H9 (cell line): ENCODE measurements at regions not wholly inside any gene's neighbourhood (a gene's known extent, or its start where the extent isn't known, plus 50 kb on each side); places are given as distances from the start of the nearest gene placed in this dataset.

Experiments
- DNase-seq: peaks from one replicate; pipeline ENCODE4 v3.0.0-alpha.2; 2017
- H2AFZ ChIP-seq: one replicate; pipeline ENCODE4 v1.6.1; 2013; ENCODE audit warnings: mild to moderate bottlenecking, low read length, control low read depth, moderate library complexity
- H2AK5ac ChIP-seq: 2 replicates; pipeline ENCODE4 v1.6.1; 2013; ENCODE audit warnings: low read length, control low read depth, mixed read lengths; ENCODE audit not compliant: insufficient read length
- H2BK120ac ChIP-seq: one replicate; pipeline ENCODE4 v1.6.1; 2013; ENCODE audit warnings: low read depth, mild to moderate bottlenecking, low read length, control low read depth, inconsistent platforms; ENCODE audit not compliant: poor library complexity, severe bottlenecking
- H2BK12ac ChIP-seq: 2 replicates; pipeline ENCODE4 v1.6.1; 2013; ENCODE audit warnings: low read length, control low read depth, mixed read lengths, low read depth; ENCODE audit not compliant: insufficient read length
- H2BK15ac ChIP-seq: 2 replicates; pipeline ENCODE4 v1.6.1; 2013; ENCODE audit warnings: low read depth, low read length, control low read depth
- H2BK20ac ChIP-seq: one replicate; pipeline ENCODE4 v1.6.1; 2013; ENCODE audit warnings: low read depth, mild to moderate bottlenecking, low read length, control low read depth, inconsistent platforms; ENCODE audit not compliant: poor library complexity, severe bottlenecking
- H2BK5ac ChIP-seq: 2 replicates; pipeline ENCODE4 v1.6.1; 2013; ENCODE audit warnings: low read length, control low read depth, mixed read lengths; ENCODE audit not compliant: insufficient read length
- H3K14ac ChIP-seq: 2 replicates; pipeline ENCODE4 v1.6.1; 2013; ENCODE audit warnings: low read length, control low read depth; ENCODE audit not compliant: insufficient read depth
- H3K18ac ChIP-seq: 2 replicates; pipeline ENCODE4 v1.6.1; 2013; ENCODE audit warnings: low read depth, mild to moderate bottlenecking, mixed read lengths, low read length, control low read depth; ENCODE audit not compliant: insufficient read length
- H3K23ac ChIP-seq: 2 replicates; pipeline ENCODE4 v1.6.1; 2013; ENCODE audit warnings: low read length, control low read depth, mixed read lengths, low read depth; ENCODE audit not compliant: insufficient read length
- H3K23me2 ChIP-seq: 2 replicates; pipeline ENCODE4 v1.6.1; 2013; ENCODE audit warnings: low read depth, mild to moderate bottlenecking, mixed read lengths, low read length, control low read depth; ENCODE audit not compliant: insufficient read length, poor library complexity, severe bottlenecking
- H3K27ac ChIP-seq: 2 replicates; pipeline ENCODE4 v1.5.1; 2013; ENCODE audit warnings: low read length, control low read depth, mixed read lengths, low read depth; ENCODE audit not compliant: insufficient read length
- H3K27me3 ChIP-seq: 2 replicates; pipeline ENCODE4 v1.6.1; 2013; ENCODE audit warnings: low read length, control low read depth, inconsistent platforms; ENCODE audit not compliant: insufficient read depth
- H3K4ac ChIP-seq: 2 replicates; pipeline ENCODE4 v1.6.1; 2013; ENCODE audit warnings: low read depth, mild to moderate bottlenecking, control low read depth, inconsistent platforms, low read length, moderate library complexity
- H3K4me1 ChIP-seq: 2 replicates; pipeline ENCODE4 v1.6.1; 2013; ENCODE audit warnings: low read length, control low read depth, inconsistent platforms; ENCODE audit not compliant: insufficient read depth
- H3K4me2 ChIP-seq: 2 replicates; pipeline ENCODE4 v1.6.1; 2013; ENCODE audit warnings: low read length, control low read depth, mixed read lengths; ENCODE audit not compliant: insufficient read length, insufficient read depth
- H3K56ac ChIP-seq: 2 replicates; pipeline ENCODE4 v1.6.1; 2013; ENCODE audit warnings: low read depth, mild to moderate bottlenecking, mixed read lengths, low read length, control low read depth; ENCODE audit not compliant: insufficient read length
- H3K79me1 ChIP-seq: 2 replicates; pipeline ENCODE4 v1.6.1; 2013; ENCODE audit warnings: low read depth, mild to moderate bottlenecking, moderate library complexity, low read length, control low read depth, inconsistent platforms; ENCODE audit not compliant: insufficient read depth, poor library complexity, severe bottlenecking
- H3K79me2 ChIP-seq: 2 replicates; pipeline ENCODE4 v1.6.1; 2013; ENCODE audit warnings: low read length, control low read depth, inconsistent platforms; ENCODE audit not compliant: insufficient read depth
- H3K9ac ChIP-seq: 2 replicates; pipeline ENCODE4 v1.6.1; 2013; ENCODE audit warnings: low read length, control low read depth, mixed read lengths; ENCODE audit not compliant: insufficient read length; ENCODE audit errors: extremely low read depth
- H3K9me3 ChIP-seq: one replicate; pipeline ENCODE4 v1.6.1; 2013; ENCODE audit warnings: low read depth, low read length, inconsistent platforms; ENCODE audit not compliant: control insufficient read depth
- H3T11ph ChIP-seq: one replicate; pipeline ENCODE4 v1.6.1; 2013; ENCODE audit warnings: mild to moderate bottlenecking, low read length, control low read depth, inconsistent platforms
- H4K20me1 ChIP-seq: one replicate; pipeline ENCODE4 v1.6.1; 2013; ENCODE audit not compliant: control insufficient read depth, insufficient read length, insufficient read depth
- H4K5ac ChIP-seq: 2 replicates; pipeline ENCODE4 v1.6.1; 2013; ENCODE audit warnings: low read depth, mild to moderate bottlenecking, mixed read lengths, low read length, control low read depth; ENCODE audit not compliant: insufficient read length
- H4K8ac ChIP-seq: replicated peaks from 2 replicates; pipeline ENCODE4 v1.6.1; 2013; ENCODE audit warnings: low read length, control low read depth, mixed read lengths, low read depth; ENCODE audit not compliant: insufficient read length
- H4K91ac ChIP-seq: 2 replicates; pipeline ENCODE4 v1.6.1; 2013; ENCODE audit warnings: low read depth, mild to moderate bottlenecking, moderate library complexity, mixed read lengths, low read length, control low read depth; ENCODE audit not compliant: insufficient read length
- H3K27ac Mint-ChIP-seq, 3 experiments: 2 replicates in 2 of 3; 3 replicates in 1 of 3; pipeline ENCODE4 v1.8.0; 2020 to 2021; ENCODE audit warnings: mixed read lengths in 3 of 3, mild to moderate bottlenecking in 1 of 3, moderate library complexity in 1 of 3
- H3K27me3 Mint-ChIP-seq: 2 replicates; pipeline ENCODE4 v1.8.0; 2021; ENCODE audit warnings: low read depth, mild to moderate bottlenecking, moderate library complexity, mixed read lengths
- H3K36me3 Mint-ChIP-seq, 3 experiments: 2 replicates in 2 of 3; 3 replicates in 1 of 3; pipeline ENCODE4 v1.8.0; 2020 to 2021; ENCODE audit warnings: low read depth in 3 of 3, mixed read lengths in 3 of 3; ENCODE audit not compliant: insufficient read depth in 1 of 3
- H3K4me1 Mint-ChIP-seq, 2 experiments: 2 replicates each; pipeline ENCODE4 v1.8.0; 2020; ENCODE audit warnings: mixed read lengths in 2 of 2
- H3K4me3 Mint-ChIP-seq, 2 experiments: 2 replicates in 1 of 2; 3 replicates in 1 of 2; pipeline ENCODE4 v1.8.0; 2020 to 2021; ENCODE audit warnings: mild to moderate bottlenecking in 2 of 2, mixed read lengths in 2 of 2, moderate library complexity in 1 of 2
- H3K9me3 Mint-ChIP-seq, 2 experiments: 2 replicates in 1 of 2; 3 replicates in 1 of 2; pipeline ENCODE4 v1.8.0; 2020; ENCODE audit warnings: mild to moderate bottlenecking in 2 of 2, mixed read lengths in 2 of 2, moderate library complexity in 1 of 2
- CTCF ChIP-seq: fragments of 200-600 bp; sonication (generic); conservative IDR thresholded peaks from 3 replicates; pipeline ENCODE4 v1.8.0; 2021; ENCODE audit warnings: antibody characterized with exemption, mild to moderate bottlenecking
- WGBS: extraction: QIAGEN DNeasy Blood & Tissue Kit; methylation state at CpG from one replicate; pipeline ENCODE4 v1.1.7; 2013; ENCODE audit warnings: missing lambda C conversion rate, low lambda C conversion rate, mixed read lengths; ENCODE audit not compliant: insufficient read length; ENCODE audit errors: extremely low coverage; 5-methylcytosine and 5-hydroxymethylcytosine counted together

- H4K5ac ChIP-seq: no peak overlapping the region
- H3K23ac ChIP-seq: no peak overlapping the region
- H2AFZ ChIP-seq: no peak overlapping the region
- no peak for TF ChIP-seq CTCF
- no CpG with 5 or more reads among the region's 3 CpGs for WGBS
- no peaks in the 10 kb centered on the region for H3K79me2 ChIP-seq
- H3K27me3 Mint-ChIP-seq: no peaks in the 10 kb centered on the region
- H4K8ac ChIP-seq: no peak overlapping the region
- H3K9me3 Mint-ChIP-seq: no peaks in the 10 kb centered on the region
- H2BK20ac ChIP-seq: no peak overlapping the region
- H4K91ac ChIP-seq: no peak overlapping the region
- H3K18ac ChIP-seq: no peak overlapping the region
- no peak overlapping the region for H3K4me2 ChIP-seq
- peaks cover 2% of the 10 kb centered on the region in 2 experiments; a peak in 3 of 4 replicates for H3K4me1 Mint-ChIP-seq
- no peak overlapping the region for H3T11ph ChIP-seq
- H3K23me2 ChIP-seq: no peaks in the 10 kb centered on the region
- no peaks in the 10 kb centered on the region for H3K36me3 Mint-ChIP-seq
- no peaks in the 10 kb centered on the region for H3K79me1 ChIP-seq
- no peak overlapping the region for H3K27ac Mint-ChIP-seq
- no peak overlapping the region for H3K4me3 Mint-ChIP-seq
- H3K9me3 ChIP-seq: no peaks in the 10 kb centered on the region
- DNase-seq: no peak
- no peaks in the 10 kb centered on the region for H3K4me1 ChIP-seq
- no peak overlapping the region for H3K56ac ChIP-seq
- H2BK5ac ChIP-seq: no peak overlapping the region
- H3K27me3 ChIP-seq: no peaks in the 10 kb centered on the region
- H3K27ac ChIP-seq: no peak overlapping the region
- H4K20me1 ChIP-seq: no peaks in the 10 kb centered on the region
- no peak overlapping the region for H2BK12ac ChIP-seq
- H2BK15ac ChIP-seq: no peak overlapping the region
- H2AK5ac ChIP-seq: no peak overlapping the region
- H3K4ac ChIP-seq: no peak overlapping the region
- no peak overlapping the region for H3K9ac ChIP-seq
- no peak overlapping the region for H3K14ac ChIP-seq
- no peak overlapping the region for H2BK120ac ChIP-seq
These were observed 239.8 kb downstream of the COG6 start for GRCh38 chr13:39895254-39895653.
